ENCODE measurements at regions not wholly inside any gene's neighbourhood (a gene's known extent, or its start where the extent isn't known, plus 50 kb on each side); places are given as distances from the start of the nearest gene placed in this dataset.
"Not testable (repeated sequence)": the region's sequence is repeated elsewhere in the genome, so short reads cannot be mapped to it uniquely, and the experiment has no call there.

GRCh38 chr1:177891809-177892208 lies 78.0 kb downstream of the SEC16B start:
- no peak for DNase-seq

- no peak for DNase-seq
Observed at GRCh38 chr1:177890479-177890878, 79.4 kb downstream of the SEC16B start.

- no peak for DNase-seq
Observed at GRCh38 chr1:177884479-177885021, 85.3 kb downstream of the SEC16B start.

- no peak for DNase-seq
Observed at GRCh38 chr1:177883581-177883980, 86.3 kb downstream of the SEC16B start.

GRCh38 chr1:177880339-177880891 lies 89.4 kb downstream of the SEC16B start:
- no peak for DNase-seq

GRCh38 chr1:177877086-177877485 lies 92.8 kb downstream of the SEC16B start:
- no peak for DNase-seq

- DNase-seq: no peak
Observed at GRCh38 chr1:177873238-177873637, 96.6 kb downstream of the SEC16B start.

- no peak for DNase-seq
Observed at GRCh38 chr1:177872308-177872900, 97.5 kb downstream of the SEC16B start.

GRCh38 chr1:177871613-177872307 lies 98.1 kb downstream of the SEC16B start:
- no peak for DNase-seq

- no peak for DNase-seq
Observed at GRCh38 chr1:177869586-177869985, 100.3 kb downstream of the SEC16B start.

- not testable (repeated sequence) for DNase-seq
Observed at GRCh38 chr1:177869011-177869410, 100.8 kb downstream of the SEC16B start.

- DNase-seq: no peak
Observed at GRCh38 chr1:177865807-177866206, 104.1 kb downstream of the SEC16B start.

GRCh38 chr1:177864538-177865305 lies 105.1 kb downstream of the SEC16B start:
- no peak for DNase-seq

GRCh38 chr1:177863796-177864195 lies 106.1 kb downstream of the SEC16B start:
- DNase-seq: no peak

- DNase-seq: no peak
Observed at GRCh38 chr1:177862916-177863315, 106.9 kb downstream of the SEC16B start.

- no peak for DNase-seq
Observed at GRCh38 chr1:177859572-177859971, 110.3 kb downstream of the SEC16B start.

GRCh38 chr1:177858332-177858821 lies 111.5 kb downstream of the SEC16B start:
- no peak for DNase-seq

GRCh38 chr1:177857285-177857684 lies 112.6 kb downstream of the SEC16B start:
- no peak for DNase-seq

- no peak for DNase-seq
Observed at GRCh38 chr1:177854951-177855350, 114.9 kb downstream of the SEC16B start.

GRCh38 chr1:177849579-177850290 lies 120.1 kb downstream of the SEC16B start:
- no peak for DNase-seq

GRCh38 chr1:177849130-177849529 lies 120.7 kb downstream of the SEC16B start:
- DNase-seq: no peak

GRCh38 chr1:177848577-177848976 lies 121.3 kb downstream of the SEC16B start:
- DNase-seq: no peak

Measured in inflammatory macrophage (primary cell).